ENCODE measurements at regions not wholly inside any gene's neighbourhood (a gene's known extent, or its start where the extent isn't known, plus 50 kb on each side); places are given as distances from the start of the nearest gene placed in this dataset.

GRCh38 chr14:98543074-98543473 lies 728.9 kb downstream of the BCL11B start:
- H3K36me3 Mint-ChIP-seq: no peaks in the 10 kb centered on the region
- CTCF ChIA-PET: no interaction called here

GRCh38 chr14:98544174-98544573 lies 727.8 kb downstream of the BCL11B start:
- POLR2A ChIA-PET: no interaction called here
- Mint-ChIP-seq H3K36me3 (no peaks in the 10 kb centered on the region), H3K4me1 (peaks cover 13 to 24% (median 14%) of the 10 kb centered on the region in 3 donors), H3K27me3 (no peaks in the 10 kb centered on the region), H3K4me3 (no peak overlapping the region), H3K27ac (no peak overlapping the region), H3K9me3 (peaks cover 0 to 2% (median 0%) of the 10 kb centered on the region in 3 donors)
- H3K9me3 ChIP-seq: no peaks in the 10 kb centered on the region
- H3K36me3 ChIP-seq (ENCODE audit: control insufficient read depth in 2 of 2, extremely low read depth in 1 of 2, insufficient read depth in 1 of 2, low read length in 1 of 2): no peaks in the 10 kb centered on the region
- no CpG with 5 or more reads among the region's 4 CpGs for WGBS (ENCODE audit: insufficient coverage)
- ATAC-seq (replicated peaks in 1 of 4): no peak
- CTCF ChIA-PET: no interaction called here
- no peaks in the 10 kb centered on the region for H3K27me3 ChIP-seq (replicated peaks in 1 of 2; ENCODE audit: control insufficient read depth in 2 of 2, extremely low read depth in 1 of 2, insufficient read depth in 2 of 2, low read length in 1 of 2)
- no peak overlapping the region for H3K4me3 ChIP-seq (ENCODE audit: control insufficient read depth in 1 of 2, extremely low read depth in 1 of 2, low read length in 1 of 2)
- no peak overlapping the region for H3K27ac ChIP-seq (ENCODE audit: low read length)
- H3K4me1 ChIP-seq (ENCODE audit: control insufficient read depth in 1 of 2, extremely low read depth in 1 of 2, insufficient read depth in 2 of 2, low read length in 2 of 2): peaks cover 0 to 4% of the 10 kb centered on the region in 2 experiments
- DNase-seq: no peak

More at GRCh38 chr14:98543074-98543473, 728.9 kb downstream of the BCL11B start:
- no peaks in the 10 kb centered on the region for H3K36me3 ChIP-seq (ENCODE audit: control insufficient read depth in 2 of 2, extremely low read depth in 1 of 2, insufficient read depth in 1 of 2, low read length in 1 of 2)
- no peaks in the 10 kb centered on the region for H3K9me3 ChIP-seq
- POLR2A ChIA-PET: no interaction called here
- Mint-ChIP-seq H3K27me3 (no peaks in the 10 kb centered on the region), H3K27ac (no peak overlapping the region), H3K4me1 (peaks cover 4 to 14% (median 6%) of the 10 kb centered on the region in 3 donors), H3K9me3 (peaks cover 0 to 4% (median 0%) of the 10 kb centered on the region in 3 donors), H3K4me3 (no peak overlapping the region)
- DNase-seq (no peak), ATAC-seq (replicated peaks in 1 of 4) (no peak)
- H3K4me3 ChIP-seq (ENCODE audit: control insufficient read depth in 1 of 2, extremely low read depth in 1 of 2, low read length in 1 of 2): no peak overlapping the region
- H3K4me1 ChIP-seq (ENCODE audit: control insufficient read depth in 1 of 2, extremely low read depth in 1 of 2, insufficient read depth in 2 of 2, low read length in 2 of 2): no peaks in the 10 kb centered on the region
- WGBS (ENCODE audit: insufficient coverage): no CpG with 5 or more reads among the region's 2 CpGs
- H3K27ac ChIP-seq (ENCODE audit: low read length): no peak overlapping the region
- no peaks in the 10 kb centered on the region for H3K27me3 ChIP-seq (replicated peaks in 1 of 2; ENCODE audit: control insufficient read depth in 2 of 2, extremely low read depth in 1 of 2, insufficient read depth in 2 of 2, low read length in 1 of 2)

GRCh38 chr14:98545181-98545580 lies 726.8 kb downstream of the BCL11B start:
- no peaks in the 10 kb centered on the region for H3K9me3 ChIP-seq
- Mint-ChIP-seq H3K27ac (no peak overlapping the region), H3K27me3 (no peaks in the 10 kb centered on the region), H3K4me3 (no peak overlapping the region), H3K4me1 (peaks cover 12 to 29% (median 15%) of the 10 kb centered on the region in 3 donors), H3K9me3 (no peaks in the 10 kb centered on the region), H3K36me3 (no peaks in the 10 kb centered on the region)
- no peak overlapping the region for H3K4me3 ChIP-seq (ENCODE audit: control insufficient read depth in 1 of 2, extremely low read depth in 1 of 2, low read length in 1 of 2)
- POLR2A ChIA-PET: no interaction called here
- no peak overlapping the region for H3K27ac ChIP-seq (ENCODE audit: low read length)
- ATAC-seq (replicated peaks in 1 of 4): no peak
- H3K36me3 ChIP-seq (ENCODE audit: control insufficient read depth in 2 of 2, extremely low read depth in 1 of 2, insufficient read depth in 1 of 2, low read length in 1 of 2): no peaks in the 10 kb centered on the region
- H3K4me1 ChIP-seq (ENCODE audit: control insufficient read depth in 1 of 2, extremely low read depth in 1 of 2, insufficient read depth in 2 of 2, low read length in 2 of 2): peaks cover 0 to 4% of the 10 kb centered on the region in 2 experiments
- no peak for DNase-seq
- CTCF ChIA-PET: no interaction called here
- H3K27me3 ChIP-seq (replicated peaks in 1 of 2; ENCODE audit: control insufficient read depth in 2 of 2, extremely low read depth in 1 of 2, insufficient read depth in 2 of 2, low read length in 1 of 2): no peaks in the 10 kb centered on the region

- no CpG with 5 or more reads among the region's 6 CpGs for WGBS (ENCODE audit: insufficient coverage)
- CTCF ChIA-PET: no interaction called here
- H3K4me3 ChIP-seq (ENCODE audit: control insufficient read depth in 1 of 2, extremely low read depth in 1 of 2, low read length in 1 of 2): no peak overlapping the region
- Mint-ChIP-seq H3K9me3 (no peaks in the 10 kb centered on the region), H3K27me3 (no peaks in the 10 kb centered on the region), H3K4me3 (no peak overlapping the region), H3K36me3 (no peaks in the 10 kb centered on the region), H3K27ac (peak overlapping the region in 1 of 2 donors; percentile 83), H3K4me1 (peaks cover 12 to 20% (median 15%) of the 10 kb centered on the region in 3 donors)
- no peaks in the 10 kb centered on the region for H3K27me3 ChIP-seq (replicated peaks in 1 of 2; ENCODE audit: control insufficient read depth in 2 of 2, extremely low read depth in 1 of 2, insufficient read depth in 2 of 2, low read length in 1 of 2)
- no peak overlapping the region for H3K27ac ChIP-seq (ENCODE audit: low read length)
- H3K4me1 ChIP-seq (ENCODE audit: control insufficient read depth in 1 of 2, extremely low read depth in 1 of 2, insufficient read depth in 2 of 2, low read length in 2 of 2): peaks cover 0 to 4% of the 10 kb centered on the region in 2 experiments
- no peaks in the 10 kb centered on the region for H3K9me3 ChIP-seq
- no peaks in the 10 kb centered on the region for H3K36me3 ChIP-seq (ENCODE audit: control insufficient read depth in 2 of 2, extremely low read depth in 1 of 2, insufficient read depth in 1 of 2, low read length in 1 of 2)
- peak in 3 of 4 experiments; percentile 35 to 73 (median 60) for ATAC-seq (replicated peaks in 1 of 4)
- peak in 12 of 35 experiments; percentile 1 to 36 (median 6) for DNase-seq
- POLR2A ChIA-PET: no interaction called here
Observed at GRCh38 chr14:98548071-98548686, 723.8 kb downstream of the BCL11B start.

- Histone ChIP-seq H3K27ac (ENCODE audit: low read length) (no peak overlapping the region), H3K4me1 (ENCODE audit: control insufficient read depth in 1 of 2, extremely low read depth in 1 of 2, insufficient read depth in 2 of 2, low read length in 2 of 2) (peaks cover 0 to 4% of the 10 kb centered on the region in 2 experiments), H3K4me3 (ENCODE audit: control insufficient read depth in 1 of 2, extremely low read depth in 1 of 2, low read length in 1 of 2) (no peak overlapping the region), H3K27me3 (replicated peaks in 1 of 2; ENCODE audit: control insufficient read depth in 2 of 2, extremely low read depth in 1 of 2, insufficient read depth in 2 of 2, low read length in 1 of 2) (no peaks in the 10 kb centered on the region), H3K36me3 (ENCODE audit: control insufficient read depth in 2 of 2, extremely low read depth in 1 of 2, insufficient read depth in 1 of 2, low read length in 1 of 2) (no peaks in the 10 kb centered on the region), H3K9me3 (no peaks in the 10 kb centered on the region)
- H3K36me3 Mint-ChIP-seq: peaks cover 2% of the 10 kb centered on the region
- H3K9me3 Mint-ChIP-seq: peaks cover 2 to 4% (median 4%) of the 10 kb centered on the region in 3 donors
- H3K4me3 Mint-ChIP-seq: no peak overlapping the region
- ChIA-PET POLR2A (no interaction called here), CTCF (no interaction called here)
- WGBS (ENCODE audit: insufficient coverage): 88% methylated on average over 1 of the region's 5 CpGs
- DNase-seq (no peak), ATAC-seq (replicated peaks in 1 of 4) (no peak)
- H3K4me1 Mint-ChIP-seq: peaks cover 12 to 20% (median 15%) of the 10 kb centered on the region in 3 donors
- H3K27me3 Mint-ChIP-seq: peaks cover 0 to 2% of the 10 kb centered on the region in 2 donors
- H3K27ac Mint-ChIP-seq: no peak overlapping the region
Observed at GRCh38 chr14:98551028-98551427, 721.0 kb downstream of the BCL11B start.

- ChIA-PET POLR2A (no interaction called here), CTCF (no interaction called here)
- Histone ChIP-seq H3K27me3 (replicated peaks in 1 of 2; ENCODE audit: control insufficient read depth in 2 of 2, extremely low read depth in 1 of 2, insufficient read depth in 2 of 2, low read length in 1 of 2) (no peaks in the 10 kb centered on the region), H3K9me3 (no peaks in the 10 kb centered on the region), H3K4me1 (ENCODE audit: control insufficient read depth in 1 of 2, extremely low read depth in 1 of 2, insufficient read depth in 2 of 2, low read length in 2 of 2) (no peaks in the 10 kb centered on the region), H3K4me3 (ENCODE audit: control insufficient read depth in 1 of 2, extremely low read depth in 1 of 2, low read length in 1 of 2) (no peak overlapping the region), H3K27ac (ENCODE audit: low read length) (no peak overlapping the region), H3K36me3 (ENCODE audit: control insufficient read depth in 2 of 2, extremely low read depth in 1 of 2, insufficient read depth in 1 of 2, low read length in 1 of 2) (no peaks in the 10 kb centered on the region)
- no CpG with 5 or more reads among the region's 1 CpG for WGBS (ENCODE audit: insufficient coverage)
- H3K36me3 Mint-ChIP-seq: peaks cover 2% of the 10 kb centered on the region
- H3K27me3 Mint-ChIP-seq: peaks cover 0 to 2% of the 10 kb centered on the region in 2 donors
- ATAC-seq (replicated peaks in 1 of 4) (no peak), DNase-seq (no peak)
- H3K4me1 Mint-ChIP-seq: no peaks in the 10 kb centered on the region
- H3K4me3 Mint-ChIP-seq: no peak overlapping the region
- H3K27ac Mint-ChIP-seq: no peak overlapping the region
- H3K9me3 Mint-ChIP-seq: peaks cover 2 to 12% (median 4%) of the 10 kb centered on the region in 3 donors
Observed at GRCh38 chr14:98555440-98555839, 716.6 kb downstream of the BCL11B start.
